Suppressor macrophage treated with lipopolysaccharide for 4 hours (primary cell): ENCODE measurements at regions not wholly inside any gene's neighbourhood (a gene's known extent, or its start where the extent isn't known, plus 50 kb on each side); places are given as distances from the start of the nearest gene placed in this dataset.
"Not testable (repeated sequence)": the region's sequence is repeated elsewhere in the genome, so short reads cannot be mapped to it uniquely, and the experiment has no call there.

ENCODE experiments used
- DNase-seq: peaks from one replicate; pipeline ENCODE4 v3.0.0-alpha.2; 2020

DNA sequence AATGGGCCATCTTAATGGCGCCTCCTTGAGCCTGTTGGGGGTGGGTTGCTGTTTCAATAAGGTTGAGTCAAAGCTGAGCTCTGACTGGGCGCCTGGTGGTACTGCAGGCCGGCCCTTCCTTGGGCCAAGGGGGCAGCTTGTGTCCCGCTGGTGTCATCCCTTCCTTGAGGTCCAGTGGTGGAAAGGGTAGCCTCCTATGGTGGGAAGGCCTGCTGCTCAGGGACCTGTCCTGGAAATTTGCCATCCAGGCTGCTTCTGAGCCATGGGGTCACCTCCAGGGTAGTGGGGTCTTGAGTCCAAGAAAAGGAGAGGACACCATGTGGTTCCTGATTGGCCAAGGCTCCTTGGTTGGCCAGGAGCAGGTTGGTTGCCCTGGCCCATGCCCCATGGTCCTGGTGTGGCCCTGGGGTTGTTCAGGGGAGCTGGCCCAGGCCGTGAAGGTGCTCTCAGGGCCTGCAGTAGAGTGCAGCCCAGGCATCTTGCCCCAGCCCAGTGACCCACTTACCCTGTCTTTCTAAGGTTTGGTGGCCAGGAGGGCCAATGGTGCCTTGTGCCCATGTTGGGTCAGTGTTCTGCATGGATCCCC is 188.7 kb downstream of the UBE3A start:
- no peak for DNase-seq

DNA sequence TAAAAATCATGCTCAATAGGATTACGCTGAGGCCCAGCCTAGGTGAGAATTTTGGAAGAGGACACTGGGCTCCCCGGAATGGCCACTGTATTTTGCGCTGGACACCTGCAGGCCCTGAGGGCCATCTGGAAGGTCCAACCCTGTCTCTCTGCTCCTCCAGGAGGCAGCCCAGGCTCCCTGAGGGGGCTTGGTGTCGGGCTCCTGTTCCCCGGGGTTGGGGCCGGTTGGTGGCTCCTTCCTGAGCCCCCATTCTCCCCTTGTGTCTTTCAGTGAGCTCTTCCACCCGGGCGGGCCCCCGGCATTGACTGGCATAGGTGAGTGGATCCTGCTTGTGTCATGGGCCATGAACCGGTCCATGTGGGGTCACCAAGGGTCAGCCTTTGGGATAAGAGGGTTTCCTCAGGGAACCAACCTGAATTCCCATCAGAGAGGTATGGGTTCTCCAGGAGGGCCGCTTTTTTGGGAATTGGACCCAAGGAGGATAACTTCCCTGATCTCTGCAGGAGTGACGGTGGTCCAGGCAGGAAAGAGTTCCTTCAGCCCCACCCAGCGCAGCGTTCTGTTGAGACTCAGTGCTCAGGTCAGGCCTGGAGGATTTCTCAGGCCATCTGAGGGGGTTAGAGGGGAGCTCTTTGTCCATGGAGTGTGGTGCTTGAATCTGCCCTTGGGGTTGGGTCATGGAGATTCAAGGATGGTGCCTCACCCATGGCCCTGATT is 187.8 kb downstream of the UBE3A start:
- DNase-seq, result no peak

DNA sequence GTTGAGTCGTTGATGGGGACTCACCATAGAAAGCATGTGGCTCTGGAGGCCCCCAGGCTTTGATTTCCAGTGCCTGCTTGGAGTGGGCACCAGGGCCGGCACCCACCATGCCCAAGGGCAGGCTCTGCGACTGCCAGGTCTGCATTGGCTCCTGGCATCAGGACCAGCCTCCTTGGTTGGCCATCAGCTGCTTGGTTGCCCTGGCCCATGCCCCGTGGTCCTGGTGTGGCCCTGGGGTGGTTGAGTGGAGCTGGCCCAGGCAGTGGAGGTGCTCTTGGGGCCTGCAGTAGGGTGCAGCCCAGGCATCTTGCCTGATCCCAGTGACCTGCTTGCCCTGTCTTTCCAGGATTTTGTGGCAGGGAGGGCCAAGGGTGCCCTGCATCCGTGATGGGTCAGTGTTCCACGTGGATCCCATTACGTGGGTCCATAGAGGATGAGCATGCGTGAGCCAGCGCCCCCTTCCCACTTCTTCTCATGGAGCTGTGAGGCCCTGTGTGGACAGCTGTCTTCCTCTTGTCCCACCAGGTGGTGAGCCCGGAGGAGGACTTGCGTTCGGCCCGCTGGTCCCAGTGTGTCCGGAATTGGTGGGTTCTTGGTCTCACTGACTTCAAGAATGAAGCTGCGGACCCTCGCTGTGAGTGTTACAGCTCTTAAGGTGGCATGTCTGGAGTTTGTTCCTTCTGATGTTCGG is 187.0 kb downstream of the UBE3A start:
- no peak for DNase-seq

DNA sequence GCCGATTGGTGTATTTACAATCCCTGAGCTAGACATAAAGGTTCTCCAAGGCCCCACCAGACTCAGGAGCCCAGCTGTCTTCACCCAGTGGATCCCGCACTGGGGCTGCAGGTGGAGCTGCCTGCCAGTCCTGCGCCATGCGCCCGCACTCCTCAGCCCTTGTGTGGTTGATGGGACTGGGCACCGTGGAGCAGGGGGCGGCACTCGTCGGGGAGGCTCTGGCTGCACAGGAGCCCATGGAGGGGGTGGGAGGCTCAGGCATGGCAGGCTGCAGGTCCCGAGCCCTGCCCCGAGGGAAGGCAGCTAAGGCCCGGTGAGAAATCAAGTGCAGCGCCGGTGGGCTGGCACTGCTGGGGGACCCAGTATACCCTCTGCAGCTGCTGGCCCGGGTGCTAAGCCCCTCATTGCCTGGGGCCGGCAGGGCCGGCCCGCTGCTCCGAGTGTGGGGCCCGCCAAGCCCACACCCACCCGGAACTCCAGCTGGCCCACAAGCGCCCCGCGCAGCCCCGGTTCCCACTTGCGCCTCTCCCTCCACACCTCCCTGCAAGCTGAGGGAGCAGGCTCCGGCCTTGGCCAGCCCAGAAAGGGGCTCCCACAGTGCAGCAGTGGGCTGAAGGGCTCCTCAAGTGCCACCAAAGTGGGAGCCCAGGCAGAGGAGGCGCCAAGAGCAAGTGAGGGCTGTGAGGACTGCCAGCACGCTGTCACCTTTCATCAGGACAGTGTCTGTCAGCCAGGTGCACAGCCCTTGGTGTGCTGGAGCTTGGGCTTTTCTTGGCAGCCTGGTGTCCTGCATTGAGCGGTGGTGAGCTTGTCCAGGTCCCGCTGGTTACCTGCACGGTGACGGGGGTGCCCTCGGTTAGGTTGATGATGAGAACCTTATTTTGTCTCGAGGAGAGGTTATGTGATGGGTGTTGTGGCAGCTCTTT is 185.5 kb downstream of the UBE3A start:
- DNase-seq, result not testable (repeated sequence)

DNA sequence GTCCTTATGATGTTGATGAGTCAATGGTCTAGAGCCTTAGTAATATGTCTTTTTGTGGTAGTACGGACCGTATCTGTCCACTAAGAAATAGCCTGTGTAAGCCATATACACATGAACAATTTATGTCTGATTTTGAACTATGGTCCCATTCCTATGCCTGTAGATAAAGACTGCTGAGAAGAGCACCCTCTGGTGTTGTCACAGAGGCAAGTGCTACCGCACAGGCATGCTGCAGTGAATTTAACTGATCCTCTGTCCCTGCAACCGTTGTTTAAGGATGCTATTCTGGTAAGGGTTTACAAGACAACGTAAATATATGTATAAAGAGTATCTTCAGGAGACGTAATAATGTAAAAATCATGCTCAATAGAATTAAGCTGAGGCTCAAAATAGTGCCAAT is 170.7 kb downstream of the UBE3A start:
- DNase-seq, result no peak
